GM19043 (cell line): ENCODE measurements at regions not wholly inside any gene's neighbourhood (a gene's known extent, or its start where the extent isn't known, plus 50 kb on each side); places are given as distances from the start of the nearest gene placed in this dataset.

Experiments used
- ATAC-seq: cut with Tn5 transposase; IDR thresholded peaks from one replicate; pipeline ENCODE4 v1.9.1; 2021; ENCODE audit warnings: low read depth; ENCODE audit not compliant: unreplicated experiment

- ATAC-seq, result no peak
Observed at GRCh38 chr13:34277936-34278335, 460.0 kb downstream of the RFC3 start.

GRCh38 chr13:34278780-34279179, 460.8 kb downstream of the RFC3 start:
- ATAC-seq, result no peak

- ATAC-seq, result no peak
Observed at GRCh38 chr13:34290661-34291060, 472.7 kb downstream of the RFC3 start.

- ATAC-seq, result no peak
Observed at GRCh38 chr13:34294483-34295129, 476.7 kb downstream of the RFC3 start.

- ATAC-seq, result no peak
Observed at GRCh38 chr13:34300559-34300958, 482.6 kb downstream of the RFC3 start.

GRCh38 chr13:34302596-34302995, 484.6 kb downstream of the RFC3 start:
- ATAC-seq, result no peak

GRCh38 chr13:34303346-34303745, 485.4 kb downstream of the RFC3 start:
- no peak for ATAC-seq

- ATAC-seq, result no peak
Observed at GRCh38 chr13:34307607-34308006, 489.7 kb downstream of the RFC3 start.

- no peak for ATAC-seq
Observed at GRCh38 chr13:34308725-34309124, 490.8 kb downstream of the RFC3 start.

GRCh38 chr13:34310539-34310938, 492.6 kb downstream of the RFC3 start:
- ATAC-seq, result no peak

GRCh38 chr13:34311251-34311650, 493.3 kb downstream of the RFC3 start:
- ATAC-seq, result no peak

GRCh38 chr13:34312578-34312977, 494.6 kb downstream of the RFC3 start:
- no peak for ATAC-seq

- ATAC-seq, result no peak
Observed at GRCh38 chr13:34320084-34320483, 502.1 kb downstream of the RFC3 start.

GRCh38 chr13:34322014-34322742, 504.2 kb downstream of the RFC3 start:
- ATAC-seq, result no peak

GRCh38 chr13:34322743-34323074, 504.8 kb downstream of the RFC3 start:
- ATAC-seq, result no peak

- ATAC-seq, result no peak
Observed at GRCh38 chr13:34335014-34336007, 517.4 kb downstream of the RFC3 start.

- no peak for ATAC-seq
Observed at GRCh38 chr13:34338102-34338501, 520.2 kb downstream of the RFC3 start.

GRCh38 chr13:34340534-34340933, 522.6 kb downstream of the RFC3 start:
- no peak for ATAC-seq

- no peak for ATAC-seq
Observed at GRCh38 chr13:34343413-34343940, 525.5 kb downstream of the RFC3 start.

GRCh38 chr13:34344816-34345215, 526.9 kb downstream of the RFC3 start:
- no peak for ATAC-seq
